GM19395 (cell line): ENCODE measurements at regions not wholly inside any gene's neighbourhood (a gene's known extent, or its start where the extent isn't known, plus 50 kb on each side); places are given as distances from the start of the nearest gene placed in this dataset.

ENCODE experiments used
- ATAC-seq: cut with Tn5 transposase; IDR thresholded peaks from one replicate; pipeline ENCODE4 v1.9.1; 2021; ENCODE audit warnings: mild to moderate bottlenecking, moderate library complexity; ENCODE audit not compliant: unreplicated experiment

DNA sequence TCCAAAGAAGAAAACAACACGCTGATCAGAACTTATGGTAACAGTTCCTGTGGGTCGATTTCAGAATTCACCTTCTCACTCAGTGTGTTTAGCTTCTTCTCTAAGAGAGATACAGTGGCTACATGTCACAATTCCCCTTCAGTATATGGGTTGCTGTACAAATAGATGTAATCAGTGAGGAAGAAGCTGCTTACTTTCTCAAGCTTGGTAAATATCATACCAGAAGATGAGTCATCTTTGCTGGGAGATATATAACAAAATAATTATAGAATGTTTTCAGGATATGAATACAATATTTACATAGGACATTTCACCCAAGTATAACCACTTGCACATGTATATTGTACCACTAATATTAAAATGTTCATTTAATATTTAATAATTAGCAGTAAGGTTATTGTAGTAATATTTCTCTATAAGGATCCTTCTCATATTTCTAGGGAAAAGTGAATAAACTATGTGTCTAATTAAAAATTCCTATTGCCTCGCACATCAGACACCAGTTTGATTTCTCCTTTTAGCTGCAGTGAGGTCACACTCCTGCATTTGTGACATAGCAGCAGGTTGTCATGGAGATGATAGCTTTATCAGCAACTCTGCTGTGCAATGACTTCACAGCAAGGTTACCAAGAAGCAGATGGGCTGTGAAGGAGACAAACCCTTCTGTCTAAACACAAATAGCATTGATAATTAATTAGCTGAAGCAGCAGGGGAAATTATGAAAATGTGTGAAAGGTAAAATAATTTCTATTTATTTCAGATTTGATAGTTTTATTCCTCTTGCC, 211.4 kb downstream of the TUSC7 start:
- ATAC-seq = no peak

DNA sequence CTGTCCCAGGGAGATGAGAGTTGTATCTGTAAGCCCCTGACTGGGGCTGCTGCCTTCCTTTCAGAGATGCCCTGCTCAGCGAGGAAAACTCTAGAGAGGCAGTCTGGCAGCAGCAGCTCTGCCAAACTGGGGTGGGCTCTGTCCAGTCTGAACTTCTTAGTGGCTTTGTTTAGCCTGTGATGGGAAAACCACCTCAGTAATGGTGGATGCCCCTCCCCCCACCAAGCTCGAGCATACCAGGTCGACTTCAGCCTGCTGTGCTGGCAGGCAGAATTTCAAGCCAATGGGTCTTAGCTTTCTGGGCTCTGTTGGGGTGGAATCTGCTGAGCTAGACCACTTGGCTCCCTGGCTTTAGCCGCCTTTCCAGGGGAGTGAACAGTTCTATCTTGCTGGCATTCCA, 218.3 kb downstream of the TUSC7 start:
- ATAC-seq = no peak

DNA sequence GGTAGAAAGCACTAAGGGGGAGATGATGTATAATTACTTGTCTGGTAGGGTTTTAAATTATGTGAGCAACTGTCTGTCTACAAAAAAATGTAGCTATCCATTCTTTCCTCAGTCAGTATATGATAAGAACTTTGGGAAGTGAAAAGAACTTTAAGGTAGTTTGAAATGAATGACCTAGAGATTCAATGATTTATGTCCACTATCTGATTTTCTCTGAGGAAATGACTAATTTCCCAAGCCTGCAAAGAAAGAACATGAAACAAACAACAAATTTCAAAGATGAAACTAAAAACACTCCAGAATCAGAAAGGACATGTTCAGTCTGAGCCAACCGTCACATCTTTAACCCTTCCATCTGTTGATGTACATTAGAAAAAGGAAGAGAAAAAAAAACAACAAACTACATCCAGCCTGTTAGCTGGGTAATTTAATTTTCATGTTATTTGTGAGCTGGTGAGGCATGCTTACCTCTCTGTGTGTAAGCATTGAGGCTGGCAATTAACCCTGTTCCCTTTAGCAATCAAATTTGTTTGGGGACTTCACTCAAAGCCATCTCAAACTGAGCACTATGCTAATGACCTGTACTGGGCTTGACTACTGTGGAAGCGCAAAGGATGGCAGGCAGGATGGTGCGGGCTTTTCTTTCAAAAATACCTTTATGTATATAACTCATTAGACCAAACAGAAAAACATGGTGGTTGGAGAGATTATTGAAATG, 220.1 kb downstream of the TUSC7 start:
- no peak for ATAC-seq

DNA sequence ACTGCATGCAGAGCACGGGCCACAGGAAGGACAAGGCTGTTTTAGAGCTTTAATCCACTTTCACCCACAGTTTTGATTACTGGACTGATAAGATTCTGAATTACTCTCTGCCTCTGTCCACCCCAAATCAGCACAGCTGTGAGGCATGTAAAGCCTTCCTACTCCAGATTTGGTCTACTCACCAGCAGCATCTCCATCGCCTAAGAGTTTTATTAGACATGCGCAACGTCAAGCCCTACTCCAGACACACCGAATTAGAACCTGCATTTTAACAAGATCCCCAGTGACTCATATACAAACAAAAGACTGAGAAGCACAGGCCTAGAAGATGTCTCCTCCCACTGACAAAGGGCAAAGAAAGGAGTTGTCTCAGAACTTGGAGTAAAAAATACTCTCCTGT, 221.2 kb downstream of the TUSC7 start:
- ATAC-seq = no peak

DNA sequence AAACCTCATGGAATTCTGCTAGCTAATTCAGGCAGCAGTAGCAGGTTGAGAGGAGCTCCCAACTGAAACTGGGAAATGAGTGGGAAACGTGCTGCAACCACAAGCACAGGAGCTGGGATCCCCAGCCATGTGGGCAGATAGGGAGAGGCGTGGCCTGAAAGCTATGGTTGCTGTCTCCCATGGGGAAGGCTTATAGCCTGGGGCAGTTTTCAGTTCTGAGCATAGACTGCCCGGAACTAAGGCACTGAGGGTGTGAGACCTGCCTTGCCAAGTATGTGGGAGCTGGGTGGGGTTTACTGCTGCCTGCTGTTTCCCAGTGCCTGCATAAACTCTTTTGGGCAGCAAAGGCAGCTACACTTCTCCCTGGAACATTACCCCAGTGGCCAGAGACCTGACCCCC, 229.5 kb downstream of the TUSC7 start:
- ATAC-seq = no peak

DNA sequence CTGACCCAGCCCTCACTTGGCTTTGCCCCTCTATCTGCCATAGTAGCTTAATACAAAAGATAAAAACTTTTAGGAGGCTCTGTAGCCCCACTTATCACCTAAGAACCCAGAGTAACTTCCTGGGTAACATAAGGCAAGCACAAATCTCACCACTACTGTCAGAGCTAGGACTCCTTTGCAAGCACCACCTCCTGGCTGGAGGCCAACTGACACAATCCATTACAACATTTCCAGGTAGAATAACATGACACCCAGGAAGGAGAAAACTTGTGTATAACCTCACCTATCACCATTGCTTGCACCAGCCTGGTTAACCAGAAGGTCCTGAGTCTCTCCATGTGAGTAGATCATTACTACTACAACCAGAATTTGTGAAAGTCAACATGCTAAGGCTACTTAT, 230.0 kb downstream of the TUSC7 start:
- ATAC-seq = no peak

DNA sequence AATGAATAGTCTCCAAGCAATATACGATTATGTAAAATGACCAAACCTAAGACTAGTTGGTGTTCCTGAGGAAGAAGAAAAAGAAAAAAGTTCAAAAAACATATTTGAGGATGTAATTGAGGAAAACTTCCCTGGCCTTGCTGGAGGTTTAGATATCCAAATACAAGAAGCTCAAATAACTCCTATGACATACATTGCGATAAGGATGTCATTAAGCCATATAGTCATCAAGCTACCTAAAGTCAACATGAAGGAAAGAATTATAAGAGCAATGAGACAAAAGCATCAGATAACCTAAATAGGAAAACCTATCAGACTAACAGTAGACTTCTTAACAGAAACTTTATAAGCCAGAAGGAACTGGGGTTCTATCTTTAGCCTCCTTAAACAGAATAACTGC, 231.1 kb downstream of the TUSC7 start:
- ATAC-seq = no peak

DNA sequence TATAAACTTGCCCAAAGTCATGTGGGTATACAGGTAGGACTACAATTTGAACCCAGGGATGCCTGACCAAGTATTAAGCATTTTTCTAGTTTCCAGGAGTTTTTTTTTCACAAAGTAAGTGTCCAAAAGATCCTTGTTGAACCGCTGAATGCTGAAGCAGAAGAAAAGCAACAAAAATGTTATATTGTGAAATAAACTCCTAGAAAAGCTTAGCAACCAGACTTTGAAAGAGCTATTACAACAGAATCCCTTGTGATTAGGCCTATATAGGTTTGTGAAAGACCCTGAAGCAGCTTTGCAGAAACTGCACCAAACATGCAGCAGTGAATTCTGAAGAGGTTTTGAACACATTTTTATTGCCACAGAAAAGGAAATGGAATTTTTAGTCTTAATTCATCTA, 236.8 kb downstream of the TUSC7 start:
- no peak for ATAC-seq

DNA sequence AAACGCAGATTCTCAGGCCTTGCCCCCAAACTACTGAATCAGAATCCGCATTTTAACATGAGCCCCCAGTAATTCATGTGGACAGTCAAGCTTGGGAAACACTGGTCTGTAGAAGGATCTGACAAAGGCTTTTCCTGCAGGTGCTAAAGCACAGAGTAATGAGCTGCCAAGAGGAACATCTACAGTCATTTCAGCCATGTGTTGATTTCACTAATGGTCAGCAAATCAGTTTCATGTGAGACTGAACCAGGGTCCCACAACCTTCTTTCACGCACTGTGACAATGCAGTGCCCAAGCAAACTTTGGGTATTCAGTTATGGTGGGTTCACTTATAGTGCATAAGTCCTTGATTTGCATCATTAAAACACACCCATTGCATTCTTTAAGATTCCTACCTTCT, 237.6 kb downstream of the TUSC7 start:
- no peak for ATAC-seq

DNA sequence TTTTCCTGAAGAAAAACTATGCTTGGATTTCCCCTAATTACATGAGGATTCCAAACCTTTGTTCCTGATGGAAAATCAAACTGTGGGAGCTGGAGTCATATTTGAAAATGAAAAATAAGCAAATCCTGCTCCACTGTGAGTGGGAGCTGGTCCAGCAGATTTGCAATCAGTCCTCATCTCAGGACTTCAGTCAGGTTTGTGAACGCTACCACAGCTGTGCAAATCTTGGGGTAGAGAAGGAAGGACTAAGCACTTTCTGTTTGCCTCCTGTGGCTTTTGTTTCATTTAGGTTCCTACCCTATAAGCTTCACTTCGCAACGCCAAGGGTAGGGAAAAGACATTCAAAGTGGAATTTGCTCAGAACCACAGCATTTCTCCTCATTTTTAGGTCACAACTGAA, 238.2 kb downstream of the TUSC7 start:
- ATAC-seq = no peak

DNA sequence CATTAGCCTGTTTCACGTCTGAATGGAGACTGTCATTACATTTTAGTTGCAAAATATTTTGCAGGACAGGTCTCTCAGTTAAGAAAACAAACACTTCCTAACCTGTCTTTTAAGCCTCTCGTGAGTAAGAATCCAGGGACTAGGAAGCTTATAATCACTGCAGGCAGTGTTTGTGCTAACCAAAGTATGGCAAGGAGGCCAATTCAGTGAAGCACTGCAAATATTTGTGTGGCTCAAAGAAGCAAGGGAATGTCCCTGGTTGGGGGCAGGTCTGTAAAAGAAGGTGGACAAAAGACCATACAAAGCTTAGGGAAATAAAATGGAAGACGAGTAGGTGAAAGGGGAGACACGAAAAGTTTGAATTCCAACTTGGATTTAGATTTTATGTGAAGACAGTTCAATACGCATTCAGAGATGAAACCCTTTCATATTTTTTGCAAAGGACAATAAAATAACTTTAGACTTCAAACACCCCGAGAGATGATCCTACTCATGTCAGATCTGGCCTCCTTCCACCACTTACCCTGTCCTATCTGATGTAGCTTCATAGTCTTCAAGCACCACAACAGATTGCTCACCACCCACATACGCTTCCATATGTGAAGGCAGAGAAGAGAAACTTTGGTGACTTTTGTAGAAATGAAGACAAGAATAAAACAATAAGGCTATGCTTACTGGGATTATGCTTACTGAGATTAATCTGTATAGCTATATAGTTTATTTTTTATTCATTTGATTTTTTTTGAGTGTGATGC, 240.9 kb downstream of the TUSC7 start:
- no peak for ATAC-seq

DNA sequence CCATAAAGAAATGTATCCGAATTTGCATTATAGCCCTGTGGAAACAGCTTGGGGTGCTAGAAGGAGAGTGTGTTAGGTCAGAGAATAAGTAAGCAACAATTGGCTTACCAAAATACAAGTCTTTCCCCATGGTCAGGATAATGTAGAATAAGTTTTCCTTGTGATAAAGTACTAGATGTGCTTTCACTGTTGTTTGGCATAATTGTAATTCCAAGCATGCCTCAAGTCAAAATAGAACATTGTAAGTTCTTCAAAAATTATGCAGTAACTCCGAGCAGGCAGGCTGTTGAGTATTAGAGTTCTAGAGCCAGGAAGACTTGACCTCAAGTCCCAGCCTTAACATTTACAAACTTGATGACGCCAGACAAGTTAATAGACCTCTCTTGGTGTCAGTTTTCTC, 242.0 kb downstream of the TUSC7 start:
- ATAC-seq = no peak

DNA sequence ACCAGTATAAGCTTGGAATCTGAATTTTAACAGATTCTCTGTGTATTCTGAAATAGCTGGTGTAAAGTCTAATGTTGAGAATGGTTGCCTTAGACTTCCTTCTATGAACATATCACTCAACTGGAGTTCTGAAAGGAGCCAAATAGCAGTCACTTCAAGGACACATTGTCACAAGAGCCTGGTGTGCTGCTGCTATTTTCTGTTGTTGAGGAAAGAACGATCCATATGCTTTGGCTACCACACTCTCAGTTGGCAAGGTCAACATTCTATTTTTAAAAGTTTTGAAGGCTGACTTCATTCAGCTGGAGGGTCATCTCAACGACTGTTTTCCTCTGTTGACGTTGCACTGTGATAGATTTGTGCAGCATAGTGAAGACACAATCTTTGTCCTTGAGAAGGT, 248.7 kb downstream of the TUSC7 start:
- no peak for ATAC-seq

DNA sequence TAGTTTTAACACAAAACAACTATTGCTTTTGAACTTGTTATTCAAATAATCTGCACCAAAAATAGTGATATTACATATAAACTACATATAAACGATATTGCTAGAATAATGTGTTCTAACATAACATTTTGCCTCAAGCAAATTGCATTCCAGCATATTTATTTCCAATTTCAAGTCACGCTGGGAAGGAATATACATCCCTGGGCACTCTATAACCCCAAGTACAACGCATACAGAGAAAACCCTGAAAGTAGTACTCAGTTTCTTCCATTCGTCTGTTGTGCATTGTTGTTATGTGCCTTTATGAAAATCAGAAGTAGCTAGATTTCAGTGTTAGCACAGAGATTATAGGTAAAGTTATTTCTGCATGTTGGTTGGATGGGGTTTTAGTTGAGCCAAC, 251.5 kb downstream of the TUSC7 start:
- ATAC-seq = no peak

DNA sequence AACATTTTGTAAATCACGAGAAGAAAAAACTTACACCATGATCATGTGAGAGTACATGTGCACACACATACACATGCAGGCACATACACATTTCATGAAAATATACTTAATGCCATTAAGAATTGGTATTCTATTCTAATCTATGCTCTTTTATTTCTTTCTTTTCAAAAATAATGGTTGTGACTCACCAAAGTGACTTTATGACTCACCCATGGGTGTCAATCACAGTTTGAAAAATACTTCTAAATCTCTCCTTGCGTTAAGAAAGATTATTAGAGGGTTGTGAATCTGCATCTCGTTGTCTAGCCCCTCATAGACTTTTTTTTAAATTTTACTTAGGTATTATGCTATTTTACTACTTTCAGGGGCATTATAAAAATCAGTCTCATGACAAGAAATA, 254.2 kb downstream of the TUSC7 start:
- no peak for ATAC-seq

DNA sequence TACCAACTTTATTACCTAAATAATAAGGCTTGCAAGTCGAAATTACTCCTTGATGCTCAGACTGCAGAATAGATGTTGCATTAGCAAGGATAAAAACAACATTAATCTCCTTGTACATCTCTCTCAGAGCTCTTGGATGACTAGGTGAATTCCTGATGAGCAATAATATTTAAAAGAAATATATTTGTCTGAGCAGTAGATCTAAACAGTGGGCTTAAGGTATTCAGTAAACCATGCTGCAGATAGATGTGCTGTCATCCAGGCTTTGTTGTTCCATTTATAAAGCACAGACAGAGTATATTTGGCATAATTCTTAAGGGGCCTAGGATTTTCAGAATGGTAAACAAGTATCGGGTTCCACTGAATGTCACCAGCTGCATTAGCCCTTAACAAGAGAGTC, 257.1 kb downstream of the TUSC7 start:
- no peak for ATAC-seq

DNA sequence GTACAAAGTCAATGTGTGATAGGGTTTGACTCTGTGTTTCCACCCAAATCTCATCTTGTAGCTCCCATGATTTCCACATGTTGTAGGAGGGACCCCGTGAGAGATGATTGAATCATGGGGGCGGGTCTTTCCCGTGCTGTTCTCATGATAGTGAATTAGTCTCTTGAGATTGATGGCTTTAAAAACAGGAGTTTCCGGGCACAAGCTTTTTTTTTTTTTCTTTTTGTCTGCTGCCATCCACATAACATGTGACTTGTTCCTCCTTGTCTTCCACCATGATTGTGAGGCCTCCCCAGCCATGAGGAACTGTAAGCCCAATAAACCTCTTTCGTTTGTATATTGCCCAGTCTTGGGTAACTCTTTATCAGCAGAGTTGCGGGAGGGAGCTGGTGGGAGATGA, 259.6 kb downstream of the TUSC7 start:
- no peak for ATAC-seq

DNA sequence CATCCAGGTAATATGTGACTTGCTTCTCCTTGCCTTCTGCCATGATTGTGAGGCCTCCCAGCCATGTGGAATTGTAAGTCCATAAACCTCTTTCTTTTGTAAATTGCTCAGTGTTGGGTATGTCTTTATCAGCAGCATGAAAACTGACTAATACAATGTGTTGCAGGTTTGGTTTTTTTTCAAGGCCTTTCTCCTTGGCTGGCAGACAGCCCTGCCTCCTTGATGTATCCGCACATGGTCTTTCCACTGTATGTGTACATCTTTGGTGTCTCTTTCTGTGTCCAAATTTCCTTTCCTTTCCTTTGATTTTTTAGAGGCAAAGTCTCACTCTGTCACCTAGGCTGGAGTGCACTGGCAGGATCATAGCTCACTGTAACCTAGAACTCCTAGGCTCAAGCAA, 260.1 kb downstream of the TUSC7 start:
- no peak for ATAC-seq

DNA sequence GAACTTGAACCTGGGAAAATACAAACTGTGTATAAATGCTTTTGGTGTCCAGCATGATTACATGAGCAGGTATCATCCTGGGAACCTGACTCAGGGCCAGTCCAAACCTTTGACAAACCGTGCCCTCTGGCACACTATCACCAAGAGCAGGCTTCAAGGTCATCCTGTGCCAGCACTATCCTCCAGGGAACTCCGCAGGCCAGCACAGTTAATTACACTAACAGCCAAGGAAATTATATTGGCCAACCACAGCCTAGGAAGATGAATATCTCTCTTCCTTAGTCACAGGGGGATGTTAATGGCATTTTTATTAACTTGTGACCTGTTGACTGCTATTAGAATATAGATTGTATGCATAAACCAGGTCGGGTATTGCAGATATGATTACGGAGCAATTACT, 262.0 kb downstream of the TUSC7 start:
- ATAC-seq = no peak

DNA sequence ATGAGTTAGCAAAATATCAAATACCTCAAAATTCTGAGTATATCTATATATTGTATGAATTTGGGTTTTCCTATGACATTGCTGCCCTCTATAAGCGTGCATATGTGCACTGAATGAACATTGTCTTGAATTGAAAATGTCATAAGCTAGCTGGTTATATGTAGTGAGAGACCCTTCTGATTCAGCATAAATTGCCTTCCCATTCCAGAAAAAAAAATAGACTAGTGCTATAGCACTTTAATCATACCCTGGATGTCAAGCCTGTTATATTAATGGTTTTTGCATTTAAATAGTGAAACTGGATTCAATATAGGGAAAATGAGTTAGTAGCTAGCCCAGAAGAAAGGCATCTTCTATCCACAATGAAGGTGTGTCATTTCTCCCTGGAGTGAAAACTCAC, 265.1 kb downstream of the TUSC7 start:
- ATAC-seq = no peak

DNA sequence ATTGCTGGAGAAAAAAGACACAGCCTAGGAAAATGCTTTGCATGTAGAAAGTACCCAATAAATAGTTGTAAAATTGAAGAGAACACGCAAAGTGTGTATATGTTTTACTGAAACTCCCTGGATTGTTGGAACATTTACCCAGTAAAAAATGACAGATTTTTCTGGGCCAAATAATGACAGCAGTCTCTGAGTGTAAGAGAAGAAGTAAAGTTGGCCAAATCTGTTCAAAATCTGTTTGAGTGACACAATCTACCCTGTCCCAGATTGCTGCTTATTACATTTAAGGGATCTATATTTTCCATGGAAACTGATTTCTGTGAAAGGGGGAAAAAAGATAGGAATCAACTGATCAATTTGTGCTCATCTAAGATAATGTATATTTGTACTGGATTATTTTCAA, 267.9 kb downstream of the TUSC7 start:
- no peak for ATAC-seq

DNA sequence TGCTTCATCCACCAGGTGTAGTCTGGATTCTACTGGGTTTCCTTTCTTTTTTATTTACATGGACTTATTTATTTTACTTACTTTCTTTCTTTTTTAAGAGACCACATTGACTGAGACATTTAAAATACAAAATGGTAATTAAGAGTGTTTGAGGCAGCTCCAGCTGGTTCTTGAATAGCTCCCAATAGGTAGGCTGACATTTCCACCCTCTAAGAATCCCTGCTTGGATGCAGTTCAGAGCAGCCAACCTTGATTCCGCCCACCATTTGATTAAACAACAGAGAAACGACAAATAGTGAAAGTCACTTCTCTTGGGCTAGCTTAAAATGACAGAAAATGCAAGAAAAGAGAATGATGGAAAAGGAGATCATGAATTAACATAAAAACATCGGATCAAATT, 270.5 kb downstream of the TUSC7 start:
- no peak for ATAC-seq
